A673 (cell line): ENCODE measurements at regions not wholly inside any gene's neighbourhood (a gene's known extent, or its start where the extent isn't known, plus 50 kb on each side); places are given as distances from the start of the nearest gene placed in this dataset.

Experiments used
- BruUV-seq: library from RNA; stranded (reverse); fragments of 400-500 nt; replicated peaks from 2 replicates; lab custom pipeline; 2021; lab: Mats Ljungman, UMichigan
- CTCF ChIA-PET: fragments of 300-600 bp; sonication (Branson Sonifier 250); formaldehyde crosslinking; loops from one replicate; lab custom pipeline; 2022; ENCODE audit warnings: antibody characterized with exemption; lab: Charles Lee
- POLR2A ChIA-PET: fragments of 300-600 bp; sonication (Branson Sonifier 250); formaldehyde crosslinking; loops from one replicate; lab custom pipeline; 2022; ENCODE audit warnings: antibody characterized with exemption; ENCODE audit not compliant: low non-redundant PET; lab: Charles Lee
- DNase-seq: peaks from one replicate; pipeline ENCODE4 v3.0.0-alpha.2; 2015; ENCODE audit warnings: low spot score
- H3K27ac ChIP-seq: fragments of 200-600 bp; sonication (generic); 2 replicates; pipeline ENCODE4 v1.5.1; 2016; ENCODE audit warnings: mixed run types, low read depth, mild to moderate bottlenecking, mixed read lengths, antibody characterized with exemption, low read length; ENCODE audit not compliant: poor library complexity, severe bottlenecking
- H3K27me3 ChIP-seq: fragments of 200-600 bp; sonication (generic); replicated peaks from 2 replicates; pipeline ENCODE4 v1.6.1; 2017; ENCODE audit warnings: mixed run types, low read depth, mild to moderate bottlenecking, mixed read lengths, antibody characterized with exemption, low read length; ENCODE audit not compliant: insufficient read depth, poor library complexity
- H3K36me3 ChIP-seq: fragments of 200-600 bp; sonication (generic); 2 replicates; pipeline ENCODE4 v1.6.1; 2016; ENCODE audit warnings: mixed run types, mild to moderate bottlenecking, mixed read lengths, antibody characterized with exemption, low read length; ENCODE audit not compliant: insufficient read depth, poor library complexity, severe bottlenecking
- H3K4me1 ChIP-seq: fragments of 200-600 bp; sonication (generic); 2 replicates; pipeline ENCODE4 v1.6.1; 2017; ENCODE audit warnings: mixed run types, mild to moderate bottlenecking, mixed read lengths, antibody characterized with exemption, low read length; ENCODE audit not compliant: insufficient read depth, poor library complexity, severe bottlenecking
- H3K4me3 ChIP-seq: fragments of 200-600 bp; sonication (generic); 2 replicates; pipeline ENCODE4 v1.5.1; 2016; ENCODE audit warnings: low read depth, mixed run types, mild to moderate bottlenecking, mixed read lengths, low read length; ENCODE audit not compliant: poor library complexity, severe bottlenecking
- H3K9me3 ChIP-seq: fragments of 200-600 bp; sonication (generic); 2 replicates; pipeline ENCODE4 v1.6.1; 2016; ENCODE audit warnings: mixed run types, low read depth, mild to moderate bottlenecking, mixed read lengths, antibody characterized with exemption, low read length; ENCODE audit not compliant: poor library complexity, severe bottlenecking
- EZH2 ChIP-seq: fragments of 200-600 bp; sonication (generic); IDR thresholded peaks from 2 replicates; pipeline ENCODE4 v1.6.1; 2017; ENCODE audit warnings: borderline replicate concordance, low read depth, mild to moderate bottlenecking, mixed read lengths, antibody characterized with exemption, low read length; ENCODE audit not compliant: poor library complexity, severe bottlenecking
- intact Hi-C: fragments of 100-400 bp; cut with micrococcal nuclease; formaldehyde crosslinking; loops from one replicate; pipeline ENCODE4 v1.10.0; 2022; ENCODE audit not compliant: unreplicated experiment
- TF ChIP-seq, protein P1 (sequence below): fragments of 300-800, 200-600 bp; sonication (generic); conservative IDR thresholded peaks from 2 replicates; pipeline ENCODE4 v1.5.1; 2017; ENCODE audit warnings: low read depth, mild to moderate bottlenecking, antibody characterized with exemption, low read length, moderate library complexity, mixed read lengths

- ChIA-PET POLR2A (no interaction called here), CTCF (no interaction called here)
- intact Hi-C loops: no loop called here
- no peaks in the 10 kb centered on the region for H3K4me1 ChIP-seq
- H3K27me3 ChIP-seq: no peaks in the 10 kb centered on the region
- no peak for DNase-seq
- H3K27ac ChIP-seq: no peak overlapping the region
- TF ChIP-seq, protein P1, sequence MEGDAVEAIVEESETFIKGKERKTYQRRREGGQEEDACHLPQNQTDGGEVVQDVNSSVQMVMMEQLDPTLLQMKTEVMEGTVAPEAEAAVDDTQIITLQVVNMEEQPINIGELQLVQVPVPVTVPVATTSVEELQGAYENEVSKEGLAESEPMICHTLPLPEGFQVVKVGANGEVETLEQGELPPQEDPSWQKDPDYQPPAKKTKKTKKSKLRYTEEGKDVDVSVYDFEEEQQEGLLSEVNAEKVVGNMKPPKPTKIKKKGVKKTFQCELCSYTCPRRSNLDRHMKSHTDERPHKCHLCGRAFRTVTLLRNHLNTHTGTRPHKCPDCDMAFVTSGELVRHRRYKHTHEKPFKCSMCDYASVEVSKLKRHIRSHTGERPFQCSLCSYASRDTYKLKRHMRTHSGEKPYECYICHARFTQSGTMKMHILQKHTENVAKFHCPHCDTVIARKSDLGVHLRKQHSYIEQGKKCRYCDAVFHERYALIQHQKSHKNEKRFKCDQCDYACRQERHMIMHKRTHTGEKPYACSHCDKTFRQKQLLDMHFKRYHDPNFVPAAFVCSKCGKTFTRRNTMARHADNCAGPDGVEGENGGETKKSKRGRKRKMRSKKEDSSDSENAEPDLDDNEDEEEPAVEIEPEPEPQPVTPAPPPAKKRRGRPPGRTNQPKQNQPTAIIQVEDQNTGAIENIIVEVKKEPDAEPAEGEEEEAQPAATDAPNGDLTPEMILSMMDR: no peak
- TF ChIP-seq EZH2: no peak
- H3K4me3 ChIP-seq: no peak overlapping the region
- no TSS peak for BruUV-seq
- peaks cover 22% of the 10 kb centered on the region for H3K36me3 ChIP-seq
- H3K9me3 ChIP-seq: peaks cover 20% of the 10 kb centered on the region
Measured at GRCh38 chr15:25093455-25094029, 138.8 kb downstream of the SNRPN start.

DNA sequence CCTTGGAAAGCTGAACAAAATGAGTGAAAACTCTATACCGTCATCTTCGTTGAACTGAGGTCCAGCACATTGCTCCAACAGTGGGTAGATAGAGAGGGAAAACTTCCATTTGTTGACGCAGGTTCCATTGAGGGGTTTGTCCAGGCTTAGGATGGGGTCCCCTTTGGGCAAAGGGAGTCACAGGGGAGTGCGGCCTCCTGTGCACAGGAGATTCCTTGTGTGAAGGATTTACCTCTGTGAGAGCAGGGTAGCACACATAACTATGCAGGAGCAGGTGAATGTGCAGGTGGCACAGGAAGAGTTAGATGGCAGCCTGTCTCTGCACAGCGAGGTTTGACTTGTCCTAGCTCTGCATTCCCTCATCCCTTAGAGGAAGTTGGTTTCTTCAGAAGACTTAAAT is 139.3 kb downstream of the SNRPN start:
- POLR2A ChIA-PET: no interaction called here
- no TSS peak for BruUV-seq
- CTCF ChIA-PET: no interaction called here
- Histone ChIP-seq H3K27ac (no peak overlapping the region), H3K4me3 (no peak overlapping the region), H3K27me3 (no peaks in the 10 kb centered on the region), H3K9me3 (peaks cover 21% of the 10 kb centered on the region), H3K36me3 (peaks cover 22% of the 10 kb centered on the region), H3K4me1 (no peaks in the 10 kb centered on the region)
- intact Hi-C loops: no loop called here
- no peak for DNase-seq
- TF ChIP-seq EZH2: no peak
- TF ChIP-seq, protein P1: no peak

DNA sequence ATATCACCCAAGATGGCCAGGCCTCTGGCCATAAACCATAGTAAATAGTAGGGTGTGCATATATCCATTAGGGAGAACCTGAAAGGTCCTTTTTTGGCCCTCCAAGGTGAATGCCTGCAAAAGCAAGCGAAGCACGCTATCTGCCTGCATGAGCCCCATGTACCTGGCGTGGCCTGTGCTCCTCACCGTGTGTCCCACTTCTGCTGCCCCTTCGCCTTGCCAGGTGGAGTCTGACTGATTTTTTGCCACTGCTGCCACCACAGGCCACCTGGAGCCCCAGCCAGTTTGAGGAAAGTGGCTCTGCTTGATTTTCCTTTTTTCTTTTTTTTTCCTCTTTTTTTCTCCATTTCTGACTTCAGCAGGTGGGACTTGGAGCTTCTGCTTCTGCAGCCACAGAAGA is 139.7 kb downstream of the SNRPN start:
- POLR2A ChIA-PET: no interaction called here
- TF ChIP-seq, protein P1: no peak
- TF ChIP-seq EZH2: no peak
- no peaks in the 10 kb centered on the region for H3K27me3 ChIP-seq
- H3K4me3 ChIP-seq: no peak overlapping the region
- no peak for DNase-seq
- H3K9me3 ChIP-seq: peaks cover 19% of the 10 kb centered on the region
- BruUV-seq: no TSS peak
- no peaks in the 10 kb centered on the region for H3K4me1 ChIP-seq
- CTCF ChIA-PET: no interaction called here
- intact Hi-C loops: no loop called here
- H3K36me3 ChIP-seq: peaks cover 20% of the 10 kb centered on the region
- no peak overlapping the region for H3K27ac ChIP-seq
